Spleen (tissue), 11 donors: ENCODE measurements at regions not wholly inside any gene's neighbourhood (a gene's known extent, or its start where the extent isn't known, plus 50 kb on each side); places are given as distances from the start of the nearest gene placed in this dataset.
"Not testable (repeated sequence)": the region's sequence is repeated elsewhere in the genome, so short reads cannot be mapped to it uniquely, and the experiment has no call there.

Experiments used
- DNase-seq: peaks from one replicate; pipeline ENCODE4 v3.0.0-alpha.2; 2020
- H3K27ac ChIP-seq, 8 donors: fragments of 200-600 bp; sonication (generic) in 7 of 8; 1 replicate in 4 of 8; 2 replicates in 4 of 8; pipeline versions ENCODE4 v1.5.0 to v1.8.0; 2016 to 2021; ENCODE audit warnings: inconsistent platforms in 4 of 8, mild to moderate bottlenecking in 4 of 8, moderate library complexity in 1 of 8
- H3K27me3 ChIP-seq, 7 donors: fragments of 200-600 bp; sonication (generic) in 6 of 7; replicated peaks in 1 of 7; 1 replicate in 4 of 7; 2 replicates in 3 of 7; pipeline versions ENCODE4 v1.5.0 to v1.8.0; 2016 to 2021; ENCODE audit warnings: inconsistent platforms in 3 of 7, mild to moderate bottlenecking in 1 of 7
- H3K36me3 ChIP-seq, 6 donors: fragments of 200-600 bp; sonication (generic) in 5 of 6; 1 replicate in 4 of 6; 2 replicates in 2 of 6; pipeline versions ENCODE4 v1.5.0 to v1.8.0; 2016 to 2021; ENCODE audit warnings: inconsistent platforms in 2 of 6
- H3K4me1 ChIP-seq, 6 donors: fragments of 200-600 bp; sonication (generic) in 5 of 6; 1 replicate in 3 of 6; 2 replicates in 3 of 6; pipeline versions ENCODE4 v1.5.0 to v1.8.0; 2016 to 2021; ENCODE audit warnings: inconsistent platforms in 3 of 6
- H3K4me3 ChIP-seq, 8 donors: fragments of 200-600 bp; sonication (generic) in 7 of 8; 1 replicate in 4 of 8; 2 replicates in 4 of 8; pipeline versions ENCODE4 v1.5.0 to v1.8.0; 2016 to 2021; ENCODE audit warnings: inconsistent platforms in 4 of 8, mild to moderate bottlenecking in 4 of 8, moderate library complexity in 2 of 8
- H3K9me3 ChIP-seq, 8 donors: fragments of 200-600 bp; sonication (generic) in 7 of 8; 1 replicate in 4 of 8; 2 replicates in 4 of 8; pipeline versions ENCODE4 v1.5.0 to v1.8.0; 2016 to 2021; ENCODE audit warnings: inconsistent platforms in 4 of 8
- CTCF ChIP-seq, 11 experiments: fragments of 200-600 bp in 7 of 11; fragments of 450-650 bp in 4 of 11; sonication (generic) in 4 of 11; IDR thresholded peaks in 8 of 11; conservative IDR thresholded peaks in 3 of 11; 1 replicate in 7 of 11; 2 replicates in 4 of 11; pipeline versions ENCODE4 v1.4.0 to v1.8.0; 2016 to 2021; ENCODE audit warnings: antibody characterized with exemption in 11 of 11, inconsistent platforms in 4 of 11, mild to moderate bottlenecking in 1 of 11
- POLR2A ChIP-seq, 3 donors: fragments of 450-650 bp; IDR thresholded peaks; one replicate each; pipeline ENCODE4 v1.5.1; 2017; ENCODE audit warnings: antibody characterized with exemption in 3 of 3, mild to moderate bottlenecking in 1 of 3
- POLR2AphosphoS5 ChIP-seq, 3 donors: sonication (generic); formaldehyde crosslinking; IDR thresholded peaks; one replicate each; pipeline ENCODE4 v1.5.1; 2017; ENCODE audit warnings: antibody characterized with exemption in 3 of 3
- WGBS, 5 donors: extraction: QIAGEN DNeasy Blood & Tissue Kit in 3 of 5; methylation state at CpG; one replicate each; pipeline versions ENCODE4 v1.1.5 to v1.1.7; 2013 to 2018; 5-methylcytosine and 5-hydroxymethylcytosine counted together
- intact Hi-C: fragments of 100-400 bp; cut with DNase I; formaldehyde crosslinking; loops from one replicate; pipeline ENCODE4 v1.15.0; 2023; ENCODE audit warnings: low total_unique reads
- donor health status: healthy with polysubstance abuse.
- donor health status: DM: no; HTN: no; CAD: no; lungs with moderate emphysema.
- donor health status: DM: no; HTN: no; CAD: no.
- donor health status: Bipolar disorder and iron deficiency.
- donor health status: healthy.
- donor health status: DM: no; HTN: no; CAD: no.
- donor health status: DM: yes; HTN: yes; CAD: no.

- intact Hi-C loops, result no loop called here
- TF ChIP-seq CTCF (IDR thresholded peaks at IDR 0.05 in 8 of 11, conservative IDR thresholded peaks at IDR 0.05 in 3 of 11) (no peak), POLR2A (IDR thresholded peaks at IDR 0.05) (no peak), POLR2AphosphoS5 (IDR thresholded peaks at IDR 0.05) (no peak)
- H3K27ac ChIP-seq, result no peak overlapping the region
- no peak overlapping the region for H3K4me3 ChIP-seq
- H3K9me3 ChIP-seq, result peaks cover 0 to 11% (median 0%) of the 10 kb centered on the region in 8 donors
- H3K36me3 ChIP-seq, result no peaks in the 10 kb centered on the region
- WGBS, 5 donors, result 63 to 77% (median 64%) methylated on average over 16 to 17 of the region's 17 CpGs
- no peaks in the 10 kb centered on the region for H3K4me1 ChIP-seq
- DNase-seq, result peak; percentile 2
- peaks cover 0 to 4% (median 0%) of the 10 kb centered on the region in 7 donors for H3K27me3 ChIP-seq
Measured at GRCh38 chr16:88274847-88275246, 107.9 kb upstream of the ZNF469 start.

GRCh38 chr16:88275336-88276122 is 107.2 kb upstream of the ZNF469 start:
- intact Hi-C loops, H3K4me3 ChIP-seq, H3K36me3 ChIP-seq, H3K27ac ChIP-seq, H3K4me1 ChIP-seq, H3K27me3 ChIP-seq: not testable (repeated sequence)
- WGBS, 5 donors, result 67 to 74% (median 67%) methylated on average over 1 to 21 of the region's 21 CpGs
- H3K9me3 ChIP-seq, result peaks cover 0 to 16% (median 0%) of the 10 kb centered on the region in 8 donors
- DNase-seq, result peak; percentile 50

DNA sequence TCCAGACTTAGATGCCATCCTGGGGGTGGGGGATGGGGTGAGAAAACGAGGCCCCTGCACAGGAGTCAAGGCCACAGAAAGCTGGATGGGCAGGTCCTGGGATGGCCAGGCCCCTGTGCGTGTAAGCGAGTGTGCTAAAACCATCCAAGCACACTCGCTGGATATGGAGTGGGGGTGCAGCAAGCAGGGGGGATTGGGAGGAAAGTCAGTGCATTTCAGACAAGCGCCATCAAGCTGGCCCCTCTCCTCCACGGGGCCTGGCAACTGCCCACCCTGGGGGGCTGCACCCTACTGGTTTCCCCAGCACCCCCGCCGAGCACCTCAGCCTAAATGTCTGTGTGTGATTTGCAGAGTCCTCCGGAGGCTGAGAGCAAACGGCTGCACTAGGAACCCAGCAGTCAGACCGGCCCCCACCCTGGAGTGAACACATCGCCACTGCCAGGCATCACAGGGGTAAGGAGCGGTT is 106.6 kb upstream of the ZNF469 start:
- H3K27ac ChIP-seq, H3K4me3 ChIP-seq, H3K36me3 ChIP-seq, intact Hi-C loops, H3K4me1 ChIP-seq, H3K27me3 ChIP-seq: not testable (repeated sequence)
- peaks cover 0 to 18% (median 0%) of the 10 kb centered on the region in 8 donors for H3K9me3 ChIP-seq
- 78 to 81% (median 79%) methylated on average over 13 of the region's 13 CpGs for WGBS, 5 donors
- DNase-seq, result peak; percentile 54

GRCh38 chr16:88276591-88276990 is 106.2 kb upstream of the ZNF469 start:
- DNase-seq, result peak; percentile 41
- 88 to 96% (median 93%) methylated on average over 18 of the region's 18 CpGs for WGBS, 5 donors
- H3K4me3 ChIP-seq, result no peak overlapping the region

More at GRCh38 chr16:88276591-88276990, 106.2 kb upstream of the ZNF469 start:
- TF ChIP-seq POLR2A (IDR thresholded peaks at IDR 0.05), result no peak
- TF ChIP-seq POLR2AphosphoS5 (IDR thresholded peaks at IDR 0.05), result no peak
- TF ChIP-seq CTCF (IDR thresholded peaks at IDR 0.05 in 8 of 11, conservative IDR thresholded peaks at IDR 0.05 in 3 of 11), result no peak
- no peaks in the 10 kb centered on the region for H3K4me1 ChIP-seq
- H3K27me3 ChIP-seq, result no peaks in the 10 kb centered on the region
- peaks cover 0 to 18% (median 0%) of the 10 kb centered on the region in 8 donors for H3K9me3 ChIP-seq
- intact Hi-C loops, result no loop called here
- no peaks in the 10 kb centered on the region for H3K36me3 ChIP-seq
- H3K27ac ChIP-seq, result no peak overlapping the region
